ENCODE measurements at regions not wholly inside any gene's neighbourhood (a gene's known extent, or its start where the extent isn't known, plus 50 kb on each side); places are given as distances from the start of the nearest gene placed in this dataset.

DNA sequence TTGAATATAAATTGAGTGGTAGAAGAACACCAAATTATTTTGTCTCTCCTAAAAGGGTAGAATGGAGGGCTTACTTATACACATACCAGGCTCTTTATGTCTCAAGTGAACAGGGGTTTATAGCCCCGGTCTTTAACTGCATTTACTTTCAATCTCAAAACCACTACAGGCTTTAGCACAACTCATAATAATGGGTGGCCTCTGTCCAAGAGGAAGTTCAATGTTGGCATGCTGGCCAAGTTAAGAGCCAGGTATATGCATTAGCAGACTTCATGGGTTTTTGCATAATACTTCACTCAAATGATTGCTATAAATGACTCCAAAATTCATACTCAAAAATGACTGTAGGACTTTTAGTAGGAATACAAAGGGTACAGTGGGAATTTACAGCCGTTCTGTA, 118.5 kb upstream of the OTUD4 start:
- H3K27ac ChIP-seq (replicated peaks in 1 of 4) = no peak overlapping the region
- 60% methylated on average over 2 of the region's 2 CpGs for WGBS
- TF ChIP-seq POLR2AphosphoS5 (IDR thresholded peaks at IDR 0.05) (no peak), POLR2A (IDR thresholded peaks at IDR 0.05; ENCODE audit: low read depth) (no peak), EP300 (IDR thresholded peaks at IDR 0.05) (no peak)
- TF ChIP-seq, protein P1, sequence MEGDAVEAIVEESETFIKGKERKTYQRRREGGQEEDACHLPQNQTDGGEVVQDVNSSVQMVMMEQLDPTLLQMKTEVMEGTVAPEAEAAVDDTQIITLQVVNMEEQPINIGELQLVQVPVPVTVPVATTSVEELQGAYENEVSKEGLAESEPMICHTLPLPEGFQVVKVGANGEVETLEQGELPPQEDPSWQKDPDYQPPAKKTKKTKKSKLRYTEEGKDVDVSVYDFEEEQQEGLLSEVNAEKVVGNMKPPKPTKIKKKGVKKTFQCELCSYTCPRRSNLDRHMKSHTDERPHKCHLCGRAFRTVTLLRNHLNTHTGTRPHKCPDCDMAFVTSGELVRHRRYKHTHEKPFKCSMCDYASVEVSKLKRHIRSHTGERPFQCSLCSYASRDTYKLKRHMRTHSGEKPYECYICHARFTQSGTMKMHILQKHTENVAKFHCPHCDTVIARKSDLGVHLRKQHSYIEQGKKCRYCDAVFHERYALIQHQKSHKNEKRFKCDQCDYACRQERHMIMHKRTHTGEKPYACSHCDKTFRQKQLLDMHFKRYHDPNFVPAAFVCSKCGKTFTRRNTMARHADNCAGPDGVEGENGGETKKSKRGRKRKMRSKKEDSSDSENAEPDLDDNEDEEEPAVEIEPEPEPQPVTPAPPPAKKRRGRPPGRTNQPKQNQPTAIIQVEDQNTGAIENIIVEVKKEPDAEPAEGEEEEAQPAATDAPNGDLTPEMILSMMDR (IDR thresholded peaks at IDR 0.05) = no peak
- H3K36me3 ChIP-seq = no peaks in the 10 kb centered on the region
- DNase-seq (ENCODE audit: extremely low spot score) = no peak
- no peak overlapping the region for H3K4me3 ChIP-seq
- H3K4me1 ChIP-seq = peaks cover 0 to 6% (median 0%) of the 10 kb centered on the region in 4 donors
- no peaks in the 10 kb centered on the region for H3K27me3 ChIP-seq
- intact Hi-C loops (cut with DNase I) = no loop called here
- no peaks in the 10 kb centered on the region for H3K9me3 ChIP-seq

DNA sequence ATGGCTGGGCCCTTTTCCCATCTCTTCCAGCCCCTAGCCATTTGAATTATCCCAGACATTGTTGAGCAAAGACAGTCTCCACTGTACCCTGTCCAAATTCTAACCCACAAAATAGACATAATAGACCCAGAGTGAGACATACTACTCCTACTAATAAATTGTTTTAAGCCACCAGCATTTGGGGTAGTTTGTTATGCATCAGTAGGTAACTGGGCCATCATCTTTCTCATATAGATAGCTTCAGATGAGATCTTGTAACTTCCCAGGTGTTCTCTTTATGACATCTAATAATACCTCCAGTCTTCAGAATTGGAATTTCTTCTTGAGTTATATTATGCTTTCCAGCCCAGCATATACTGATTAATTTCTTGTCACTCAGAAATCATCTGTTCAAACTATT, 117.2 kb upstream of the OTUD4 start:
- no peaks in the 10 kb centered on the region for H3K9me3 ChIP-seq
- H3K4me3 ChIP-seq = no peak overlapping the region
- H3K27me3 ChIP-seq = no peaks in the 10 kb centered on the region
- H3K36me3 ChIP-seq = no peaks in the 10 kb centered on the region
- H3K27ac ChIP-seq (replicated peaks in 1 of 4) = no peak overlapping the region
- H3K4me1 ChIP-seq = peaks cover 0 to 6% (median 0%) of the 10 kb centered on the region in 4 donors
- no peak for DNase-seq (ENCODE audit: extremely low spot score)
- TF ChIP-seq POLR2AphosphoS5 (IDR thresholded peaks at IDR 0.05) (no peak), EP300 (IDR thresholded peaks at IDR 0.05) (no peak), POLR2A (IDR thresholded peaks at IDR 0.05; ENCODE audit: low read depth) (no peak)
- TF ChIP-seq, protein P1 (IDR thresholded peaks at IDR 0.05) = no peak
- intact Hi-C loops (cut with DNase I) = no loop called here

DNA sequence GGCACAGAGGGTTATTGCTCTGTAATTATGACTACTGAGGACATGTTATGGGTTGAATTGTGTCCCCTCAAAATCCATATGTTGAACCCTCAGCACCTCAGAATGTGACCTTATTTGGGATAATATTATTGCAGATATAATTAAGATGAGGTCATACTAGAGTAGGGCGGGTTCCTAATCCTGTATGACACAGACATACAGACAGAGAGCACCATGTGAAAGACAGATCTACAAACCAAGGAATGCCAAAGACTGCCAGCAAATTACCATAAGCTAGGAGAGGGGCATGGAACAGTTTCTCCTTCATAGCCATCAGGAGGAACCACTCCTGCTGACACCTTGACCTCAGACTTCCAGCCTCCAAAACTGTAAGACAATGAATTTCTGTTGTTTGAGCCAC, 115.2 kb upstream of the OTUD4 start:
- H3K4me1 ChIP-seq = peaks cover 0 to 6% (median 0%) of the 10 kb centered on the region in 4 donors
- intact Hi-C loops (cut with DNase I) = no loop called here
- H3K36me3 ChIP-seq = no peaks in the 10 kb centered on the region
- 91% methylated on average over 1 of the region's 1 CpG for WGBS
- H3K4me3 ChIP-seq = no peak overlapping the region
- TF ChIP-seq POLR2AphosphoS5 (IDR thresholded peaks at IDR 0.05) = no peak
- no peak for TF ChIP-seq POLR2A (IDR thresholded peaks at IDR 0.05; ENCODE audit: low read depth)
- TF ChIP-seq, protein P1 (IDR thresholded peaks at IDR 0.05) = no peak
- TF ChIP-seq EP300 (IDR thresholded peaks at IDR 0.05) = no peak
- H3K9me3 ChIP-seq = no peaks in the 10 kb centered on the region
- no peaks in the 10 kb centered on the region for H3K27me3 ChIP-seq
- no peak for DNase-seq (ENCODE audit: extremely low spot score)
- no peak overlapping the region for H3K27ac ChIP-seq (replicated peaks in 1 of 4)

GRCh38 chr4:145295122-145295521, 114.7 kb upstream of the OTUD4 start:
- WGBS = 90% methylated on average over 3 of the region's 3 CpGs
- DNase-seq (ENCODE audit: extremely low spot score) = no peak
- Histone ChIP-seq H3K27me3 (no peaks in the 10 kb centered on the region), H3K9me3 (no peaks in the 10 kb centered on the region), H3K27ac (replicated peaks in 1 of 4) (no peak overlapping the region), H3K4me3 (no peak overlapping the region), H3K4me1 (peaks cover 0 to 6% (median under 1%) of the 10 kb centered on the region in 4 donors), H3K36me3 (no peaks in the 10 kb centered on the region)
- TF ChIP-seq POLR2AphosphoS5 (IDR thresholded peaks at IDR 0.05) (no peak), EP300 (IDR thresholded peaks at IDR 0.05) (no peak), POLR2A (IDR thresholded peaks at IDR 0.05; ENCODE audit: low read depth) (no peak)
- TF ChIP-seq, protein P1 (IDR thresholded peaks at IDR 0.05) = no peak
- intact Hi-C loops (cut with DNase I) = no loop called here

- DNase-seq (ENCODE audit: extremely low spot score) = no peak
- WGBS = 92% methylated on average over 4 of the region's 4 CpGs
These were observed 113.3 kb upstream of the OTUD4 start for GRCh38 chr4:145293658-145294057.

More at GRCh38 chr4:145293658-145294057, 113.3 kb upstream of the OTUD4 start:
- no peaks in the 10 kb centered on the region for H3K9me3 ChIP-seq
- no peaks in the 10 kb centered on the region for H3K27me3 ChIP-seq
- intact Hi-C loops (cut with DNase I) = no loop called here
- no peak overlapping the region for H3K4me3 ChIP-seq
- no peaks in the 10 kb centered on the region for H3K36me3 ChIP-seq
- peaks cover 0 to 15% (median 11%) of the 10 kb centered on the region in 4 donors for H3K4me1 ChIP-seq
- TF ChIP-seq EP300 (IDR thresholded peaks at IDR 0.05) = no peak
- TF ChIP-seq, protein P1 (IDR thresholded peaks at IDR 0.05) = no peak
- no peak overlapping the region for H3K27ac ChIP-seq (replicated peaks in 1 of 4)
